ENCODE measurements at regions not wholly inside any gene's neighbourhood (a gene's known extent, or its start where the extent isn't known, plus 50 kb on each side); places are given as distances from the start of the nearest gene placed in this dataset.
"Not testable (repeated sequence)": the region's sequence is repeated elsewhere in the genome, so short reads cannot be mapped to it uniquely, and the experiment has no call there.

- DNase-seq (ENCODE audit: low read depth): no peak
These were observed 263.7 kb upstream of the MAF start for GRCh38 chr16:79864032-79864780.

DNA sequence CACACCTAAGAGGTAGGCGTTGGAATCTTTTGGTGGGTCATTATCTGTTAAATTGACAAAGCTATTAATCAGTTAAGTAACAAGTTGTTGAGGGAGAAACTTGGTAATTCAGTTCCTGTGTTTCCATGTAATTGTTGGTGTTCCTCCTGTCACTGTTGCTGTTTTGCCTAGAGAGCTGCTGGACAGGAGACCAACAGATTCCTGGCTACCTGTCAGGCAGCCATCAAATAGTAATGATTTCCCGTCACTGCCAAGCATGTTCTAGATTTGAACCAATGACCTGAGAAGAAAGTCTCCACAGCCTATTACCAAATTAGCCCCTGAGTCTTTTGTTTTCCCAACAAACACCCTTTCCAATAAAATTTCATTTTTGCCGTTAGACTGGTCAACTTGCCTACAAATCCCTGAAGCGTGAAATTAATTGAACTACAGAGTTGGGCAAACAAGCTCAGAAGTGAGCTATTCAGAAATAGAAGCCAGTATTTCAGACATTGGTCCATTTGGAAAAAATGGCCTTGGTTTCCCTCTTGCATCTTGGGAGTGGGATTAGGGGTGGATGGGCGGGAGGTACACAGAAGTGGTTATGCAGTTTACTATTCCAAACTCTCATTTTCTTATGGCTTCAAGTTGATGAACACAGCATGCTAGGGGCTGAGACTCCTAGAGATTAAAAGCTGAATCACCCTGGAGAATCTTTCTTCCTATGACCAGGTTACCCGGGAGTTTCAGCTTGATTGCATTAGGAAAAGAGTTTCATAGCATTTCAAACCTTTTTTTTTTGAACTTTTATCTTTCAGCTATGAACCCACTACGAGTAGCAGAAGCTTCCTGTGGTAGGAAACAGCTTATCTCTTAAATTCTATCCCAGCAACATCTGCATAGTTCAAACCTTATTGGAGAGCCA lies 262.8 kb upstream of the MAF start:
- no peak for DNase-seq (ENCODE audit: low read depth)

DNA sequence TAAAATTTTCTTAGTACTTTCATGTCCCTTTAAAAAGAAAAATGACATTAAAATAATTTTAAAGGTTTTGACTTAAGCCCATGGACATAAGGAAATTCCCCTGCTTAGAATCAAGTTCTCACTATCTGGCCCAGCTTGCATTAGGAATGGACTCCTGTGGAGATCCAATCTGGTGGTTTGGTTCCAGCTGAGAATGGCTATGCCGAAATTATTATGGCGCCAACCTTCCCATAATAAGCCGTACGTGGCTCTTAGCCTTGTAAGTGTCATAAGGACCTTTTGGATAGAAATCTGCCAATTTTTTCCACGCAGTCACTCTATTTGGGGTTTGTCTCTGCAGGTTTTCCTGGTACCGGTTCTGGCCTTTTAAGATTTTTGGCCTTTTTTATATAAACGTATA lies 262.1 kb upstream of the MAF start:
- no peak for DNase-seq (ENCODE audit: low read depth)

DNA sequence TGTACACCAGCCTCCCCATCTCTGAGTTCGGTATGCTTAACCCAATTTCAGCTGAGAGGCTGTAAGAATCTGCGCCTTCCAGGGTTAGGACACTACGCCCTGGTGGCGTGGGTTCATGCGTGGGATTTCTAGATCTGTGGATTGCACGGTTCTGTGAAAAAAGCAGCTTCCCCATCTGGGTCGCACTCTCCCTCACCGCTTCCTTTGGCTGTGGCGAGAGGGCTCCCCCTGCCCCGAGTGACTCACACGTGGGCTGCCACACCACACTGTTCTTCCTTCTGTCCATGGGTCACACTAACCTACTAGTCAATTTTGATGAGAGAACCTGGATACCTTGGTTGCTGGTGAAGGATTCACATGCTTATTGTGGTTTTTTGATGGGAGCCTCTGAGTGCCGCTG lies 256.0 kb upstream of the MAF start:
- DNase-seq (ENCODE audit: low read depth): no peak

DNA sequence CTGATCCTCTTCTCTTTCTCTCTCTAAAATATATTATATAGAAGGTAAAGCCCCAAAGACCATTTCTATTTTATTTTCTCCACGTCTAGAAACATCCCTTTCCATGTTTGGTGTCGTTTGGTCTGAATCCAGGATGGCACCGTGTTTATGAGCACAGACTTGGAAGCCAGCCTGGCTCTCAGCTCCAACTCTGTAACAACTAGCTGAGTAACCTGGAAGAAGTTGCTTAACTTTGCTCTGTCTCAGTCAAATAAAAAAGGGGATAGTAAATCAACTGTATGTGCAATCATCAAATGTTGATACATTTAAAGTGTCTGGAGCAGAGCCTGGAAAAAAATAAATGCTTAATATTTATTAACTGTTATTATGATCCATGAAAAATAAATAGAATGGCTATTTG lies 249.8 kb upstream of the MAF start:
- DNase-seq (ENCODE audit: low read depth): no peak

GRCh38 chr16:79849119-79849518 lies 248.6 kb upstream of the MAF start:
- no peak for DNase-seq (ENCODE audit: low read depth)

DNA sequence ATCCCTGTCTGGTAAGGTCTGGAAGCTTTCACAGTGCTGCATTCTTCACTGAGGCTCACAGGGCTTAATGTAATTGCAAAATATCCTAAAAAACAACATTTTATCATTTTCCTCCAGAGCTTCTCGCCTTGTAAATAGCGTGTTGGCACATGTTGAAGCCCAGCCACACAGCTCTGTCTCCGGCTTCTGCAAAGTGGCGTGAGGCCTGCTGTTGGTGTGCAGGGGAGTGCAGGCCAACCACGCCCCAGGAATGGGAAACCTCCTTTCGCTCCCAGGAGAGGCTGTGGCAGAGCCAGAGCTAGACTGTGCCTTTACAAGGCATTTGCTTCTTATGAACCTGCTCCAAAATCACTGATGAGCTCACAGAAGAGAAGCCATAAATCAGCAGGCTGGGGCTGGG lies 248.2 kb upstream of the MAF start:
- no peak for DNase-seq (ENCODE audit: low read depth)

GRCh38 chr16:79847569-79847968 lies 247.0 kb upstream of the MAF start:
- no peak for DNase-seq (ENCODE audit: low read depth)

DNA sequence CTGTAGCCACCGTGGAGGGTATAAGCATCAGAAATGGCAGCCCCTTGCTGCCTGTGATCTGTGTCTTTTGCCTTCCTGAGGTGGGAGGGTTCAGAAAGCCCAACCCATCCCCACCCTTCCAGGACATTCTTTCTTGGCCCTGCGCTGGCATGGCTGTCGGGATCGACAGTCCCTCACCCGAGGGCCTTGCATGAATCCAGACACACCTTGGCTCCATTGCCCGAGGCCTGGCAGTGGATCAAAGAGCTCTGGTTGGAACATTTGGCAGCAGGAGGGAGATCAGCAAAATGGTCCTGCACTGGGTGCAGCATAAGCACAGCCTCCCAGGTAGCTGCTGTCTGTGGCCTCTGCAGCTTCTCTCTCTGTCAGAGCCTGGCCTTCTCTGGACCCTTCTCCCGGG lies 246.6 kb upstream of the MAF start:
- no peak for DNase-seq (ENCODE audit: low read depth)

- DNase-seq (ENCODE audit: low read depth): no peak
These were observed 245.2 kb upstream of the MAF start for GRCh38 chr16:79845734-79846135.

- no peak for DNase-seq (ENCODE audit: low read depth)
These were observed 244.6 kb upstream of the MAF start for GRCh38 chr16:79845033-79845733.

DNA sequence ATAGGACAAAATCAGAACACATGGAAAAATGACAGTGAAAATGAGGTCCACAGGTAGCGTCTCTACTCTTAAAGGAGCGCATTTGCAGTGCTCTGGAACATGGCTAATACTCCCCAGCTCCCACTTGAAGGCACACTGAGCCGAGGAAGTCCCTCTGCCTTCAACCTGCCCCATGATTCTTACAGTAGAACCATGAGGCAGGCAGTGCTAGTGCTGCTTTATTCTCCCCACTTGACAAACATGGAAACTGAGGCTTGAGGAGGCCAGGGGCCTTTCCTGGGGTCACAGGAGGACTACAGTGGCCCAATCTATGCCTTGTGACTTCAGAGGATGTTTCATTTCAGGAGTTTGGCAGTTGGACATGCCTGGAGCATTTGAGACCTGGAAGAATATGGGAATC lies 244.1 kb upstream of the MAF start:
- DNase-seq (ENCODE audit: low read depth): no peak

- DNase-seq (ENCODE audit: low read depth): no peak
These were observed 243.1 kb upstream of the MAF start for GRCh38 chr16:79843631-79844043.

DNA sequence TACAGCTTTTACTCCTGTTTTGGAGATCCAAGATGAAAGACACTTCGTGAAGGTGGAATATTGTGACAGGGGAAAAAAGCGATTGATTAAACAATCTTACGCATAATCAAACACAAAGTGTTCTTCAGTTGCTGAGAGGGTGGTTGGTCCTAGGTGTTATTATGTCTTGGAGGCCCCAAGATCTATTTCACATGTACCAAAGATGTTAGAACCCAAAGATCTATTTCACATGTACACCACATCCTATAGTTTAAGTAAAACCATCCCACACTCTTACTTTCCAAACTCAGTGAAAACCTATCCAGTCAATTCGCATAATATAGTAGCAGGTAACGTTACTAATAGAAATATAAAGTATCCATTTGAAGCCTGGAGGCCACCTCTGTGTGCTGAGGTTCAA lies 242.6 kb upstream of the MAF start:
- DNase-seq (ENCODE audit: low read depth): no peak

DNA sequence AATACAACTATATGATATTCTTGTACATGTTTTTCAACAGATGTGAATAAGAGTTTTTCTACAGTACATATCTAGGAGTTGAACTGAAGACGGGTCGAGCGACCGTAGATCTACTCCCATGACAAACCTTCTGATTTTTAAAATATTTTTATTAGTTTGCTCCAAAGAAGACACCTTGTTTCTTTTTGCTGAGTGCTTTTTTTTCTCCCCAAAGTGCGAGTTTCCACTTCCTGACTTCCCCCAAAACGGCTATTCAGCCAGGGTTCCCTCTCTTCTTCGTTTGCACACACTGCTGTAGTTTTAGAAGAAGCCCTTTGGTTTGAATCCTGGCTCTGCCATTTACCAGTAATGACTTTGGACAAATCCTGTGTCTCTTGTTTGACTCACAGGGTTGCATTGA lies 241.7 kb upstream of the MAF start:
- no peak for DNase-seq (ENCODE audit: low read depth)

DNA sequence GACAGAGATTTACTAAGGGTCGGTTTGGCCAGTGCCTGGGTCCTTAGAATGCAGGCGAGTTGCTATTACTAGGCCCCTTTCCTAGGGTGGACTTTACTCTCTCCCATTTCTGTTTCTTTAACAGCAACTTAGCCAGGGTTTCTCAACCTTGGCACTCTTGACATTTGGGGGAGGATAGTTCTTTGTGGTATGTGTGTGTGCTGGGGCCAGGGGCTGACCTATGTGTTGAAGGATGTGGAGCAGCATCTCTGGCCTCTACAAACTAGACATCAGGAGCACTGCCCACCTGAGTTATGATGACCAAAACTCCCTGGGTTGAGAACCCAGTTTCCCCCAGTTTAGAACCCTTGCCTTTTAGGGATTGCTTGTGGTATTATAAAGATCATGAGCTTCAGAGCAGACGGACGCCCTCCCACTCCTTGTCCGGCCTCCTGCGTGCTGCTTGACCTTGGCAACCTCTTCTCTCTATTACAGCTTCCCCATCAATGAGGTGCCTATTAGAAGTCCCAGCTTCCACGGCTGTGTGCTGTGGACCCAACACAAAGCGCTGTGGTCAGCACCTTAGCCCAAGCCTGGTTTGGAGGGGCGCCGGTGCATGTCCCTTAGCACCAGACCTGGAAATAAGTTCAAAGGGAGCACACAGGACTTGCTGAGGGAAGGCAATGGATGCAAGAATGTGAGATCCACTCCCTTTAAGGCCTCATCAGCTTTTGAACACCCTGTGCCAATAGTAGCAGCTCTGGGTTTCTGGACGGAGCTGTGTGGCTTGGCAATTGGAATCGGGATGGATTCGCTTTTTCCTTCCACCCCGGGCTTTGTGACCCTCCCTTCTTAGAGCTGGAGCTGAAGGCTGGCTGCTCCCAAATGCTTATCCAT lies 239.2 kb upstream of the MAF start:
- no peak for DNase-seq (ENCODE audit: low read depth)

GRCh38 chr16:79838496-79839259 lies 238.1 kb upstream of the MAF start:
- no peak for DNase-seq (ENCODE audit: low read depth)

- no peak for DNase-seq (ENCODE audit: low read depth)
These were observed 235.6 kb upstream of the MAF start for GRCh38 chr16:79836144-79836543.

GRCh38 chr16:79835194-79835593 lies 234.7 kb upstream of the MAF start:
- DNase-seq (ENCODE audit: low read depth): no peak

- DNase-seq (ENCODE audit: low read depth): no peak
These were observed 234.2 kb upstream of the MAF start for GRCh38 chr16:79834720-79835119.

DNA sequence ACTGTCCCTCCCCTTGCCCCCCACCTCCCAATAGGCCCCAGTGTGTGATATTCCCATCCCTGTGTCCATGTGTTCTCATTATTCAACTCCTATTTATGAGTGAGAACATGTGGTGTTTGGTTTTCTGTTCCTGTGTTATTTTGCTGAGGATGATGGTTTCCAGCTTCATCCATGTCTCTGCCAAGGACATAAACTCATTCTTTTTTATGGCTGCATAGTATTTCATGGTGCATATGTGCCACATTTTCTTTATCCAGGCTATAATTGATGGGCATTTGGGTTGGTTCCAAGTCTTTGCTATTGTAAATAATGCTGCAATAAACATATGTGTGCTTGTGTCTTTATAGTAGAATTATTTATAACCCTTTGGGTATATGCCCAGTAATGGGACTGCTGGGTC lies 233.5 kb upstream of the MAF start:
- DNase-seq (ENCODE audit: low read depth): not testable (repeated sequence)

Measured in T follicular helper cell (primary cell).